Effector memory CD8-positive, alpha-beta T cell (primary cell): ENCODE measurements at regions not wholly inside any gene's neighbourhood (a gene's known extent, or its start where the extent isn't known, plus 50 kb on each side); places are given as distances from the start of the nearest gene placed in this dataset.

Experiments
- ATAC-seq: fragments of 150-1000 bp; cut with Tn5 transposase; replicated peaks from 2 replicates; pipeline ENCODE4 v1.10.0; 2021; ENCODE audit warnings: mild to moderate bottlenecking, moderate library complexity
- DNase-seq, 3 experiments: peaks; one replicate each; pipeline ENCODE4 v3.0.0; 2021
- H3K27ac Mint-ChIP-seq, 2 donors: one replicate each; pipeline ENCODE4 v1.8.0; 2022; ENCODE audit warnings: mild to moderate bottlenecking in 2 of 2, mixed read lengths in 2 of 2, moderate library complexity in 2 of 2
- H3K27me3 Mint-ChIP-seq, 2 donors: one replicate each; pipeline ENCODE4 v1.8.0; 2022; ENCODE audit warnings: mixed read lengths in 2 of 2
- H3K36me3 Mint-ChIP-seq: one replicate; pipeline ENCODE4 v1.8.0; 2022; ENCODE audit warnings: mild to moderate bottlenecking, moderate library complexity, mixed read lengths; ENCODE audit not compliant: insufficient read depth
- H3K4me1 Mint-ChIP-seq, 2 donors: one replicate each; pipeline ENCODE4 v1.8.0; 2022; ENCODE audit warnings: low read depth in 2 of 2, mixed read lengths in 2 of 2
- H3K4me3 Mint-ChIP-seq, 2 donors: one replicate each; pipeline ENCODE4 v1.8.0; 2022; ENCODE audit warnings: mild to moderate bottlenecking in 2 of 2, mixed read lengths in 2 of 2, moderate library complexity in 2 of 2
- H3K9me3 Mint-ChIP-seq, 2 donors: one replicate each; pipeline ENCODE4 v1.8.0; 2022; ENCODE audit warnings: mixed read lengths in 2 of 2

DNA sequence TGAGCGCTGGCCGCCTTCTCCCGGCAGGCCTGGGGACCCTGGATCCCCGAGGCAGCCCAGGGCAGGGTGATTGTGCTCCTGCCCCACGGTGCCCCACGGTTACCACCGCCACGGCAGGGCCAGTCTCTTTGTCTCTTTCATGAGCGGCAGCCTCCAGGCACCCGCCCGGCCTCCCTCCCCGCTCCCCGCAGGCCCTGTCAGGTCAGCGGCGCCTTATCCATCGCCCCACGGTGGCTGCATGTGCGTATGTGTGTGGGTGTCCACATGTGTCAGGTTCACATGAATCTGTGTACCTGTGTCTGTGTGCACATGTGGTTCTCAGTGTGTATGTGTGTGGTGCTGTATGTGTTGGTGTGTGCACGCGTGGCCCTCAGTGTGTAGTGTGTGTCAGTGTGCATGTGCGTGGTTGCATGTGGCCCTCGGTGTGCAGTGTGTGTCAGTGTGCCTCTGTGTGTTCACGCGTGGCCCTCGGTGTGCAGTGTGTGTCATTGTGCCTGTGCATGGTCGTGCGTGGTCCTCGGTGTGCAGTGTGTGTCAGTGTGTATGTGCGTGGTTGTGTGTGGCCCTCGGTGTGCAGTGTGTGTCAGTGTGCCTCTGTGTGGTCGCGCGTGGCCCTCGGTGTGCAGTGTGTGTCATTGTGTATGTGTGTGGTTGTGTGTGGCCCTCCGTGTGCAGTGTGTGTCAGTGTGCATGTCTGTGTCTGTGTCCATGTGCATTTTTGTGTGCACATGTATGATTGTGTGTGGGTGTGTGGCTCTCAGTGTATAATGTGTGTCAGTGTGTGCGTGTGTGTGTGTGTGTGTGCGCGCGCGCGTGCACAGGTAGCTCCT is 239.2 kb upstream of the GSE1 start:
- Mint-ChIP-seq H3K27me3 (peaks cover 16 to 36% of the 10 kb centered on the region in 2 donors), H3K4me3 (no peak overlapping the region), H3K9me3 (no peaks in the 10 kb centered on the region), H3K36me3 (no peaks in the 10 kb centered on the region), H3K27ac (no peak overlapping the region), H3K4me1 (no peaks in the 10 kb centered on the region)
- ATAC-seq, result no peak
- no peak for DNase-seq

- DNase-seq (no peak), ATAC-seq (no peak)
- Mint-ChIP-seq H3K36me3 (no peaks in the 10 kb centered on the region), H3K27me3 (peaks cover 22 to 36% of the 10 kb centered on the region in 2 donors), H3K9me3 (no peaks in the 10 kb centered on the region), H3K4me1 (no peaks in the 10 kb centered on the region), H3K27ac (no peak overlapping the region), H3K4me3 (no peak overlapping the region)
Measured at GRCh38 chr16:85374571-85374872, 238.6 kb upstream of the GSE1 start.

GRCh38 chr16:85375282-85375681 is 237.8 kb upstream of the GSE1 start:
- Mint-ChIP-seq H3K36me3 (no peaks in the 10 kb centered on the region), H3K27me3 (peaks cover 29 to 42% of the 10 kb centered on the region in 2 donors), H3K4me1 (no peaks in the 10 kb centered on the region), H3K9me3 (no peaks in the 10 kb centered on the region), H3K27ac (no peak overlapping the region), H3K4me3 (no peak overlapping the region)
- ATAC-seq, result no peak
- no peak for DNase-seq

DNA sequence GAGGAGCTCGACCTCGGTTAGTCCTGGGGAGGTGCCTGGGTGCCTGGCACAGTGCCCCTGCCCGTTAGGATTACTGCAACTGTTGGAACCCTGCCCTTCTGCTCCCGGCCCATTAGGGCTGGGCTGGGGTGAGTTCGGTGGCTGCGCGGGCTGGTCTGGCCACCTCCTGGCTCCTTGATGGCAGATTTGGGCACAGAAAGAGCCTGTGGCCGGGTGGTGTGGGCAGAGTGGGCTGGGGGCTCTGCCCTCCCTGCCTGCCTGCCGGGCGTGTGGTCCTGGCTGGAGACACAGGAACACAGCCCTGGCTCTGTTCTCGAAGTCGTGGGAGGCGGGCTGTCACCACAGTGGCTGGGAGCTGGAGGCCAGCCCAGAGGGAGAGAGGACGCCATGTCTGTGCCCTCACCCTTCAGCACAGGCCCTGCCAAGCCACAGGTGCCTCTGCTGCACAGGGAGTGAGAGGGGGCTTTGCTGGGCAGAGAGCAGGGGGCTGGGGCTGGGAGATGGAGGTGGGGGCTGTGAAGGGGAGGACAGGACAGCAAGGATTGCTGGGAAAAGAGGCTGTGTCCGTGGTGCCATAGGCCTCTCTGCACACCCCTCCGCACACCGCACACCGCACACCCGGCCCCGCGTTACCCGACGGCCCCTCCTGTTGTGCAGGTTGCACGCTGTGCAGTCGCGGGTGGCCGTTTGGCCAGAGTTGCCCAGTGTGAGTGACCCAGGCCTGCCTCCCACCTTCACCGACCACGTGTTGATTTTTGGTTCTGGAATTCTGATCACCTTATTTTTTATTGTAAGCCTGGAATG is 236.6 kb upstream of the GSE1 start:
- Mint-ChIP-seq H3K36me3 (no peaks in the 10 kb centered on the region), H3K27me3 (peaks cover 34 to 52% of the 10 kb centered on the region in 2 donors), H3K9me3 (no peaks in the 10 kb centered on the region), H3K4me1 (no peaks in the 10 kb centered on the region), H3K27ac (no peak overlapping the region), H3K4me3 (no peak overlapping the region)
- DNase-seq (no peak), ATAC-seq (no peak)

DNA sequence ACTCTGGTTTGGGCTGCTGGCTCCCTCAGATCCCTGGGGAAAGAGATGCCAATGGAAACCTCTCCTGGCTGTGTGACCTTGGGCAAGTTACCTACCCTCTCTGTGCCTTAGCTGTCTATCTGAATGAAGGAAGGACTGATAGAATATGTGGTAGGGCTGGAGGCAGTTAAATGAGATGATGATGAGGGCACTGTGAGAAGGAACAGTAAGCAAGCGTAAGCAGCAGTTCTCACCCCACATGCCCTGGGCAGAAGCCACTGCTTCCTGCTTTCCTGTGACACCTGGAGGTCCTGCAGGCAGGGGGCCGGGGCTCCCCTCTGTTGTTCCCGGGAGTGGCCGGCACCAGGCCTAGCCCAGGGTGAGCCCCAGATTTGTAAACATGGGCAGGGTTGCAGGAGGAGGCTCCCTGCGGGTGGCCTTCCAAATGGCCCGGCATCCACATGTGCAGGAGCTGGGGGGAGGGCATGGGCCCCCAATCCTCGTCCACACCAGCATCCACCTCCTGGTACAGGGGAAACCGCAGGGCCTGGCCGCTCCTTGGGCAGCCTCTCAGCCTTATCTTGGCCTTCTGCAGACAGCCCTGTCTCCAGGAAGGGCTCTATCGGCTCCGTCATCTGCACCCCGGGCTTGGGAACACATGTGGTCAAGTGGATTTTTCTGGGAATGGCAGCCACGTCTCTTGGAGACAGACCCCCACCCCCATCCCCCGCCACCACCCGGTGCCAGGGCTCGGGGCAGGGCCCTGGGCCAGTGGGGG is 235.6 kb upstream of the GSE1 start:
- ATAC-seq (no peak), DNase-seq (no peak)
- Mint-ChIP-seq H3K27me3 (peaks cover 34 to 61% of the 10 kb centered on the region in 2 donors), H3K27ac (no peak overlapping the region), H3K9me3 (no peaks in the 10 kb centered on the region), H3K4me1 (no peaks in the 10 kb centered on the region), H3K4me3 (no peak overlapping the region), H3K36me3 (no peaks in the 10 kb centered on the region)

GRCh38 chr16:85378145-85379040 is 234.7 kb upstream of the GSE1 start:
- Mint-ChIP-seq H3K4me3 (no peak overlapping the region), H3K27me3 (peaks cover 34 to 61% of the 10 kb centered on the region in 2 donors), H3K9me3 (no peaks in the 10 kb centered on the region), H3K27ac (no peak overlapping the region), H3K36me3 (no peaks in the 10 kb centered on the region), H3K4me1 (no peaks in the 10 kb centered on the region)
- ATAC-seq (no peak), DNase-seq (no peak)

DNA sequence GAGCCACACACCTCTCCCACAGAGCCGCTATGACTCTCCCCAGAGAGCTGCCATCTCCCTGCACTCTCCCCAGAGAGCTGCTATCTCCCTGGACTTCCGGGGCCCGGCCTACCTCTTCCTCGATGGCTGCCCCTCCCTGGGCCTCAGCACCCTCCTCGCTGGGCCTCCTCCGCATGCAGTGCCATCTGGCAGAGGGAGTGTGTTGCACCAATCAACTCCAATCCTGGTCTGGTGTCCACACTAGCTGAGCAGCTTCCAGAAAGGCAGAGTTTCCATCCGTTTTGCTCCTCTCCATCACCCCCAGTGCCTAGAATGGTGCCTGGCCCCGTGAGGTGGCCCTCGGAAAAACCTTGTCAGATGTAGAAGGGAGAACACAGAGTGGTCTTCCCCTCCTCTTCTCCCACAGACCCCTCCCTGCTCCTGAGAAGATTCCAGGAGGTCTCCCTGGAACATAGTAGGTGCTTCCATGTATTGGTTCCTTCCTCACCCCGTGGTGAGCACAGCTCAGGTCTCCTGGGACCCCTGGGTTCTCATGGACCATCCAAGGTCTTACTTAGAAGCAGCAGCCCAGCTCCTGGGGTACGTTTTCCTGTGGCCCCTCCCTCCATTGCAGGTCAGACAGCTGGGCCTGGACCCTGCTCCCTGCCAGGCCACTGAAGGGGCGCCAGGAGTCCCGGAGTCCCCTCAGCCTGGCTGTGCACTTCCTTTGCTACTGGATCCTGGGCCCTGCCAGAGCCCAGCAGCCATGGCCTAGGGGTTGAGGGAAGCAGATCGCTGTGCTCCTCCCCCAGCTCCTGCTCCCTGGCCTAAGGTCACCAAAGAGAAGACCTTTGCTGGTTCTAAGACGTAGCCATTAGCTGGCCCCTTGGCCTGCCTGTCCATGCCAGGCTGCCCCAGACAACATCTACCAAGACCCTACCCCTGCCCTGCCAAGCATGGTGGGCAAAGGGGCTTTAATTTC is 233.8 kb upstream of the GSE1 start:
- Mint-ChIP-seq H3K36me3 (no peaks in the 10 kb centered on the region), H3K4me3 (no peak overlapping the region), H3K27ac (no peak overlapping the region), H3K4me1 (no peaks in the 10 kb centered on the region), H3K27me3 (peaks cover 34 to 61% of the 10 kb centered on the region in 2 donors), H3K9me3 (no peaks in the 10 kb centered on the region)
- ATAC-seq (no peak), DNase-seq (no peak)

DNA sequence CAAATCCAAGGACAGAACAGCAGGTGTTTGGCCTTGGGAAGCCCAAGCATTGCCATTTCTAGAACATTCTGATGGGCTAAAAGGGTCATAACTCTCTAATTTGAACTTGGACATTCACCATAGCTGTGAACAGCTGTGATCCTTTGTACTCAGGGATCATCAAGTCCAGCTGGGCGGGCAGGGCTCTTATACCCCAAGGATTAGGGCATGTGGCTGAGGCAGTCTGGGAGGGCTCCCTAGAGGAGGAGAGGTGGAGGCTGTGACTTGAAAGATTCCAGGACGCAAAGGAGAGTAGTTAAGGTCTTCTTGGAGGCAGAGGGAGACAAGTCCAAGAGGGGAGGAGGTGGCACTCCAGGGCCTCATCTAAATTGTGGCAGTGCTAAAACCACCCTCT is 233.1 kb upstream of the GSE1 start:
- Mint-ChIP-seq H3K4me3 (no peak overlapping the region), H3K27ac (no peak overlapping the region), H3K4me1 (no peaks in the 10 kb centered on the region), H3K36me3 (no peaks in the 10 kb centered on the region), H3K9me3 (no peaks in the 10 kb centered on the region), H3K27me3 (peaks cover 34 to 61% of the 10 kb centered on the region in 2 donors)
- ATAC-seq (no peak), DNase-seq (no peak)

DNA sequence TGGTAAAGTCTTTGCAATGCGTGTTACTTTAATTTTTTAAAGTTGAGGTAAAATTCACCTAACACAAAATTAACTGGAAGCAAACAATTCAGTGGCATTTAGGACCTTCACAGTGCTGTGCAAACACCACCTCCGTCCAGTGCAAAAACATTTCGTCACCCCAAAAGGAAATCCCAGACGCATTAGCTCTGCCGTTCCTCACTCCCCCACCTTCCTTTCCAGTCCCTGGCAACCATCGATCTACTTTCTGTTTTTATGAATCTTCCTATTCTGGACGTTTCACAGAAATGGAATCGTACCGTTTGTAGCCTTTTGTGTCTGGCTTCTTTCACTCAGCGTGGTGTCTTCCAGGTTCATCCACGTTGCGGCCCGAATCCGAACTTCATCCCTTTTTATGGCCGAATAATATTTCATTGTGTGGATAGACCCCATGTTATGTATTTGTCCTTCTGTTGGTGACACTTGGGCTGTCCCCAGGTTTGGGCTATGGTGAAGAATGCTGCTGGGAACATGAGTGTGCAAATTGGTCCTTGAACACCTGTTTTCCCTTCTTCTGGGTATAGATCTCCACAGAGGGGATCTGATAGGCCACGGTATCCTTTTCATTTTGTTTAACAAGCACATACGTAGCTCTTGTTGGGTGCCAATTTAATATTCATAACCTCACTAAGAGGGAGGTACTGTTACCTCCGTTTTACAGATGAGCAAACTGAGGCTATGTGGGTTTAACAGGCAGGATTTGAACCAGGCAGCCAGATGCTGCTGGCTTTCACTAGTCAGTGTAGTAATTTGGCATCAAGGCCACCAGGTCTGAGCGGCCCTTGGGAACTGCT is 232.0 kb upstream of the GSE1 start:
- no peaks in the 10 kb centered on the region for H3K9me3 Mint-ChIP-seq
- no peak for DNase-seq

GRCh38 chr16:85381738-85382592 is 231.2 kb upstream of the GSE1 start:
- H3K27me3 Mint-ChIP-seq, result peaks cover 34 to 58% of the 10 kb centered on the region in 2 donors
- no peak overlapping the region for H3K4me3 Mint-ChIP-seq
- no peak overlapping the region for H3K27ac Mint-ChIP-seq
- H3K9me3 Mint-ChIP-seq, result no peaks in the 10 kb centered on the region
- no peaks in the 10 kb centered on the region for H3K4me1 Mint-ChIP-seq
- no peak for DNase-seq
- no peaks in the 10 kb centered on the region for H3K36me3 Mint-ChIP-seq
- ATAC-seq, result no peak

More for the DNA sequence above, 232.0 kb upstream of the GSE1 start:
- no peaks in the 10 kb centered on the region for H3K36me3 Mint-ChIP-seq
- peaks cover 34 to 60% of the 10 kb centered on the region in 2 donors for H3K27me3 Mint-ChIP-seq
- no peak overlapping the region for H3K27ac Mint-ChIP-seq
- H3K4me3 Mint-ChIP-seq, result no peak overlapping the region
- no peak for ATAC-seq
- no peaks in the 10 kb centered on the region for H3K4me1 Mint-ChIP-seq

DNA sequence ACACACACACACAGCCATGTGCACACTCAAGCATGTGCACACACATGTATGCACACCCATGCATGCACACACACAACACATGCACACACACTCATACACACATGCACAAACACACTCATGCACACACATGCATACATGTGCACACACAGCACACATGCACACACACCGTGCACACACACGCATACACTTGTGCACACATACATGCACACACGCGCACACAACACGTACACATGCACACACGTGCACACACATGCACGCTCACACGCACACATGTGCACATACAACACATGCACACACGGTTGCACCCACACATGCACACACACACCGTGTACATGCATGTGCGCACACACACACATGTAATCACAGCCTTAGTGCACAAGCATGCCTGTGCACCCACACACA is 230.4 kb upstream of the GSE1 start:
- no peak overlapping the region for H3K27ac Mint-ChIP-seq
- ATAC-seq (no peak), DNase-seq (no peak)
- peaks cover 32 to 58% of the 10 kb centered on the region in 2 donors for H3K27me3 Mint-ChIP-seq
- H3K36me3 Mint-ChIP-seq, result no peaks in the 10 kb centered on the region
- no peaks in the 10 kb centered on the region for H3K9me3 Mint-ChIP-seq
- no peaks in the 10 kb centered on the region for H3K4me1 Mint-ChIP-seq
- no peak overlapping the region for H3K4me3 Mint-ChIP-seq
